HG03135 (cell line): ENCODE measurements at regions not wholly inside any gene's neighbourhood (a gene's known extent, or its start where the extent isn't known, plus 50 kb on each side); places are given as distances from the start of the nearest gene placed in this dataset.
"Not testable (repeated sequence)": the region's sequence is repeated elsewhere in the genome, so short reads cannot be mapped to it uniquely, and the experiment has no call there.

Source experiments
- ATAC-seq: cut with Tn5 transposase; IDR thresholded peaks from one replicate; pipeline ENCODE4 v1.9.1; 2021; ENCODE audit warnings: mild to moderate bottlenecking, moderate library complexity; ENCODE audit not compliant: unreplicated experiment

GRCh38 chr10:117746541-117747448, 204.2 kb downstream of the EMX2 start:
- no peak for ATAC-seq

- no peak for ATAC-seq
Measured at GRCh38 chr10:117747636-117748035, 205.1 kb downstream of the EMX2 start.

- ATAC-seq = no peak
Measured at GRCh38 chr10:117748058-117748457, 205.5 kb downstream of the EMX2 start.

- no peak for ATAC-seq
Measured at GRCh38 chr10:117750616-117751015, 208.1 kb downstream of the EMX2 start.

GRCh38 chr10:117751259-117751658, 208.7 kb downstream of the EMX2 start:
- ATAC-seq = no peak

- ATAC-seq = no peak
Measured at GRCh38 chr10:117752103-117752502, 209.6 kb downstream of the EMX2 start.

GRCh38 chr10:117754770-117755658, 212.5 kb downstream of the EMX2 start:
- no peak for ATAC-seq

GRCh38 chr10:117755659-117756014, 213.1 kb downstream of the EMX2 start:
- ATAC-seq = no peak

GRCh38 chr10:117757086-117757720, 214.7 kb downstream of the EMX2 start:
- ATAC-seq = no peak

- ATAC-seq = no peak
Measured at GRCh38 chr10:117759266-117759665, 216.7 kb downstream of the EMX2 start.

- ATAC-seq = no peak
Measured at GRCh38 chr10:117761695-117762094, 219.1 kb downstream of the EMX2 start.

- no peak for ATAC-seq
Measured at GRCh38 chr10:117762126-117762818, 219.7 kb downstream of the EMX2 start.

- no peak for ATAC-seq
Measured at GRCh38 chr10:117762819-117763172, 220.2 kb downstream of the EMX2 start.

- ATAC-seq = no peak
Measured at GRCh38 chr10:117763528-117763927, 221.0 kb downstream of the EMX2 start.

GRCh38 chr10:117768333-117769042, 225.9 kb downstream of the EMX2 start:
- ATAC-seq = no peak

- no peak for ATAC-seq
Measured at GRCh38 chr10:117775526-117775925, 233.0 kb downstream of the EMX2 start.

GRCh38 chr10:117777222-117777621, 234.7 kb downstream of the EMX2 start:
- ATAC-seq = not testable (repeated sequence)

- ATAC-seq = no peak
Measured at GRCh38 chr10:117778241-117778640, 235.7 kb downstream of the EMX2 start.

- no peak for ATAC-seq
Measured at GRCh38 chr10:117780411-117780810, 237.9 kb downstream of the EMX2 start.

GRCh38 chr10:117781216-117781831, 238.8 kb downstream of the EMX2 start:
- ATAC-seq = no peak
